IPS-15b (cell line): ENCODE measurements at regions not wholly inside any gene's neighbourhood (a gene's known extent, or its start where the extent isn't known, plus 50 kb on each side); places are given as distances from the start of the nearest gene placed in this dataset.

Experiments used
- H3K27me3 ChIP-seq: one replicate; pipeline ENCODE4 v1.6.1; 2013; ENCODE audit warnings: low read length; ENCODE audit not compliant: control insufficient read depth, insufficient read depth
- H3K36me3 ChIP-seq: one replicate; pipeline ENCODE4 v1.6.1; 2013; ENCODE audit warnings: low read length; ENCODE audit not compliant: control insufficient read depth, insufficient read depth
- H3K4me1 ChIP-seq: one replicate; pipeline ENCODE4 v1.6.1; 2013; ENCODE audit warnings: mild to moderate bottlenecking, low read length; ENCODE audit not compliant: control insufficient read depth, insufficient read depth
- H3K4me3 ChIP-seq: one replicate; pipeline ENCODE4 v1.5.1; 2013; ENCODE audit warnings: low read depth, low read length
- H3K9ac ChIP-seq: one replicate; pipeline ENCODE4 v1.6.1; 2013; ENCODE audit warnings: low read depth, mild to moderate bottlenecking, low read length
- H3K9me3 ChIP-seq: one replicate; pipeline ENCODE4 v1.6.1; 2013; ENCODE audit warnings: mild to moderate bottlenecking, low read length; ENCODE audit not compliant: control insufficient read depth, insufficient read depth

- H3K4me3 ChIP-seq = no peak overlapping the region
- no peaks in the 10 kb centered on the region for H3K9me3 ChIP-seq
- no peaks in the 10 kb centered on the region for H3K27me3 ChIP-seq
- H3K4me1 ChIP-seq = no peaks in the 10 kb centered on the region
- H3K9ac ChIP-seq = no peak overlapping the region
- H3K36me3 ChIP-seq = no peaks in the 10 kb centered on the region
Measured at GRCh38 chr5:167553511-167553910, 737.9 kb upstream of the WWC1 start.

- Histone ChIP-seq H3K9me3 (no peaks in the 10 kb centered on the region), H3K4me1 (no peaks in the 10 kb centered on the region), H3K27me3 (no peaks in the 10 kb centered on the region), H3K4me3 (no peak overlapping the region), H3K9ac (no peak overlapping the region), H3K36me3 (no peaks in the 10 kb centered on the region)
Measured at GRCh38 chr5:167554564-167555290, 736.7 kb upstream of the WWC1 start.

GRCh38 chr5:167555565-167556166, 735.8 kb upstream of the WWC1 start:
- no peaks in the 10 kb centered on the region for H3K4me1 ChIP-seq
- H3K36me3 ChIP-seq = no peaks in the 10 kb centered on the region
- H3K4me3 ChIP-seq = no peak overlapping the region
- H3K9ac ChIP-seq = no peak overlapping the region
- H3K9me3 ChIP-seq = no peaks in the 10 kb centered on the region
- no peaks in the 10 kb centered on the region for H3K27me3 ChIP-seq

GRCh38 chr5:167557359-167557758, 734.1 kb upstream of the WWC1 start:
- Histone ChIP-seq H3K9me3 (no peaks in the 10 kb centered on the region), H3K4me1 (no peaks in the 10 kb centered on the region), H3K36me3 (no peaks in the 10 kb centered on the region), H3K9ac (no peak overlapping the region), H3K4me3 (no peak overlapping the region), H3K27me3 (no peaks in the 10 kb centered on the region)

- no peak overlapping the region for H3K4me3 ChIP-seq
- no peaks in the 10 kb centered on the region for H3K36me3 ChIP-seq
- no peaks in the 10 kb centered on the region for H3K27me3 ChIP-seq
- H3K9ac ChIP-seq = no peak overlapping the region
- H3K9me3 ChIP-seq = no peaks in the 10 kb centered on the region
- H3K4me1 ChIP-seq = no peaks in the 10 kb centered on the region
Measured at GRCh38 chr5:167561796-167562195, 729.6 kb upstream of the WWC1 start.

GRCh38 chr5:167564275-167564674, 727.2 kb upstream of the WWC1 start:
- no peak overlapping the region for H3K9ac ChIP-seq
- no peaks in the 10 kb centered on the region for H3K36me3 ChIP-seq
- no peak overlapping the region for H3K4me3 ChIP-seq
- no peaks in the 10 kb centered on the region for H3K9me3 ChIP-seq
- no peaks in the 10 kb centered on the region for H3K27me3 ChIP-seq
- no peaks in the 10 kb centered on the region for H3K4me1 ChIP-seq

- H3K36me3 ChIP-seq = no peaks in the 10 kb centered on the region
- H3K9ac ChIP-seq = no peak overlapping the region
- no peak overlapping the region for H3K4me3 ChIP-seq
- H3K4me1 ChIP-seq = peaks cover 4% of the 10 kb centered on the region
- no peaks in the 10 kb centered on the region for H3K27me3 ChIP-seq
- H3K9me3 ChIP-seq = no peaks in the 10 kb centered on the region
Measured at GRCh38 chr5:167565189-167565954, 726.1 kb upstream of the WWC1 start.

GRCh38 chr5:167570431-167570830, 721.0 kb upstream of the WWC1 start:
- no peak overlapping the region for H3K4me3 ChIP-seq
- no peaks in the 10 kb centered on the region for H3K36me3 ChIP-seq
- H3K27me3 ChIP-seq = peaks cover 11% of the 10 kb centered on the region

GRCh38 chr5:167571824-167572223, 719.6 kb upstream of the WWC1 start:
- H3K36me3 ChIP-seq = no peaks in the 10 kb centered on the region
- H3K9ac ChIP-seq = no peak overlapping the region
- H3K4me1 ChIP-seq = peaks cover 18% of the 10 kb centered on the region
- H3K27me3 ChIP-seq = peaks cover 17% of the 10 kb centered on the region
- no peak overlapping the region for H3K4me3 ChIP-seq
- H3K9me3 ChIP-seq = no peaks in the 10 kb centered on the region

More at GRCh38 chr5:167570431-167570830, 721.0 kb upstream of the WWC1 start:
- H3K9me3 ChIP-seq = no peaks in the 10 kb centered on the region
- H3K9ac ChIP-seq = no peak overlapping the region
- peaks cover 18% of the 10 kb centered on the region for H3K4me1 ChIP-seq

- H3K9ac ChIP-seq = peak overlapping the region; percentile 38
- H3K36me3 ChIP-seq = no peaks in the 10 kb centered on the region
- peaks cover 22% of the 10 kb centered on the region for H3K4me1 ChIP-seq
- peaks cover 17% of the 10 kb centered on the region for H3K27me3 ChIP-seq
- peak overlapping the region; percentile 66 for H3K4me3 ChIP-seq
- no peaks in the 10 kb centered on the region for H3K9me3 ChIP-seq
Measured at GRCh38 chr5:167573370-167574127, 717.9 kb upstream of the WWC1 start.

- H3K9ac ChIP-seq = no peak overlapping the region
- H3K4me3 ChIP-seq = peak overlapping the region; percentile 47
- H3K4me1 ChIP-seq = peaks cover 22% of the 10 kb centered on the region
Measured at GRCh38 chr5:167574464-167574863, 717.0 kb upstream of the WWC1 start.

More at GRCh38 chr5:167574464-167574863, 717.0 kb upstream of the WWC1 start:
- Histone ChIP-seq H3K9me3 (no peaks in the 10 kb centered on the region), H3K36me3 (no peaks in the 10 kb centered on the region), H3K27me3 (peaks cover 17% of the 10 kb centered on the region)
